IMR-90 (cell line): ENCODE measurements at regions not wholly inside any gene's neighbourhood (a gene's known extent, or its start where the extent isn't known, plus 50 kb on each side); places are given as distances from the start of the nearest gene placed in this dataset.

ENCODE experiments used
- ATAC-seq: fragments of 200-7000 bp; cut with Tn5 transposase; 2 replicates; pipeline ENCODE4 v1.9.1; 2020; ENCODE audit warnings: low read depth, mild to moderate bottlenecking, moderate library complexity
- BruUV-seq: library from RNA; stranded (reverse); fragments of 400-500 nt; replicated peaks from 2 replicates; lab custom pipeline; 2021; lab: Mats Ljungman, UMichigan
- CTCF ChIA-PET: fragments of 300-600 bp; formaldehyde crosslinking; extraction: SDS; loops from one replicate; lab custom pipeline; 2021; ENCODE audit warnings: antibody characterized with exemption; lab: Yijun Ruan, JAX
- POLR2A ChIA-PET: fragments of 300-600 bp; sonication (Branson Sonifier 250); formaldehyde crosslinking; loops from one replicate; lab custom pipeline; 2022; ENCODE audit warnings: antibody characterized with exemption; ENCODE audit not compliant: unreplicated experiment; lab: Charles Lee
- DNase-seq: peaks from one replicate; pipeline ENCODE4 v3.0.0; 2013
- H2AFZ ChIP-seq: replicated peaks from 2 replicates; pipeline ENCODE3; 2013; ENCODE audit warnings: low read length, mild to moderate bottlenecking; ENCODE audit not compliant: poor library complexity
- H2AK5ac ChIP-seq: 2 replicates; pipeline ENCODE4 v1.6.1; 2013; ENCODE audit warnings: low read depth, low read length, inconsistent platforms
- H2AK9ac ChIP-seq: replicated peaks from 2 replicates; pipeline ENCODE3; 2013; ENCODE audit warnings: mild to moderate bottlenecking, low read depth, low read length, moderate library complexity; ENCODE audit not compliant: poor library complexity
- H2BK120ac ChIP-seq: 2 replicates; pipeline ENCODE4 v1.6.1; 2013; ENCODE audit warnings: low read depth, low read length, inconsistent platforms
- H2BK15ac ChIP-seq: 3 replicates; pipeline ENCODE4 v1.6.1; 2013; ENCODE audit warnings: low read depth, low read length, inconsistent platforms
- H2BK20ac ChIP-seq: 2 replicates; pipeline ENCODE4 v1.6.1; 2013; ENCODE audit warnings: low read depth, mild to moderate bottlenecking, inconsistent platforms, low read length, moderate library complexity
- H2BK5ac ChIP-seq: 2 replicates; pipeline ENCODE4 v1.6.1; 2013; ENCODE audit warnings: mild to moderate bottlenecking, low read depth, low read length, inconsistent platforms; ENCODE audit not compliant: poor library complexity, severe bottlenecking
- H3K14ac ChIP-seq: replicated peaks from 2 replicates; pipeline ENCODE4 v1.6.1; 2013; ENCODE audit warnings: low read depth, low read length, inconsistent platforms
- H3K18ac ChIP-seq: 2 replicates; pipeline ENCODE4 v1.6.1; 2013; ENCODE audit warnings: low read depth, low read length, control low read depth
- H3K23ac ChIP-seq: 2 replicates; pipeline ENCODE4 v1.6.1; 2013; ENCODE audit warnings: low read depth, low read length, inconsistent platforms
- H3K27ac ChIP-seq: 2 replicates; pipeline ENCODE4 v1.5.1; 2013; ENCODE audit warnings: mild to moderate bottlenecking, control low read depth, low read length; ENCODE audit not compliant: insufficient read depth
- H3K27me3 ChIP-seq: 2 replicates; pipeline ENCODE4 v1.6.1; 2013; ENCODE audit warnings: low read length; ENCODE audit not compliant: control insufficient read depth, insufficient read depth
- H3K36me3 ChIP-seq: 2 replicates; pipeline ENCODE4 v1.6.1; 2013; ENCODE audit warnings: low read length, mixed read lengths; ENCODE audit not compliant: control insufficient read depth, insufficient read depth
- H3K4ac ChIP-seq: 2 replicates; pipeline ENCODE4 v1.6.1; 2013; ENCODE audit warnings: low read depth, low read length, inconsistent platforms
- H3K4me1 ChIP-seq: 2 replicates; pipeline ENCODE4 v1.6.1; 2013; ENCODE audit warnings: low read length, mixed read lengths; ENCODE audit not compliant: control insufficient read depth, insufficient read depth
- H3K4me2 ChIP-seq: 2 replicates; pipeline ENCODE4 v1.6.1; 2013; ENCODE audit warnings: low read depth, mild to moderate bottlenecking, control low read depth, low read length, moderate library complexity
- H3K4me3 ChIP-seq: 2 replicates; pipeline ENCODE4 v1.5.1; 2013; ENCODE audit warnings: low read depth, mild to moderate bottlenecking, control low read depth, low read length, moderate library complexity; ENCODE audit not compliant: insufficient read depth
- H3K56ac ChIP-seq: 2 replicates; pipeline ENCODE4 v1.6.1; 2013; ENCODE audit warnings: low read length, inconsistent platforms; ENCODE audit not compliant: insufficient read depth; ENCODE audit errors: extremely low read depth
- H3K79me1 ChIP-seq, 2 experiments: 2 replicates each; pipeline ENCODE4 v1.6.1; 2013; ENCODE audit warnings: low read length in 2 of 2, inconsistent platforms in 1 of 2, low read depth in 1 of 2
- H3K9ac ChIP-seq: 2 replicates; pipeline ENCODE4 v1.6.1; 2013; ENCODE audit warnings: low read depth, low read length, control low read depth
- H3K9me1 ChIP-seq: 2 replicates; pipeline ENCODE4 v1.6.1; 2013; ENCODE audit warnings: low read length, inconsistent platforms; ENCODE audit not compliant: insufficient read depth
- H3K9me3 ChIP-seq: 2 replicates; pipeline ENCODE4 v1.6.1; 2013; ENCODE audit warnings: low read length; ENCODE audit not compliant: control insufficient read depth, insufficient read depth
- H4K20me1 ChIP-seq: 2 replicates; pipeline ENCODE4 v1.6.1; 2013; ENCODE audit warnings: low read length, inconsistent platforms; ENCODE audit not compliant: insufficient read depth
- H4K5ac ChIP-seq: 2 replicates; pipeline ENCODE4 v1.6.1; 2013; ENCODE audit warnings: mild to moderate bottlenecking, low read depth, low read length, control low read depth
- H4K8ac ChIP-seq, 2 experiments: 2 replicates each; pipeline ENCODE4 v1.6.1; 2013; ENCODE audit warnings: low read depth in 2 of 2, low read length in 2 of 2, control low read depth in 1 of 2, inconsistent platforms in 1 of 2
- H4K91ac ChIP-seq: 2 replicates; pipeline ENCODE4 v1.6.1; 2013; ENCODE audit warnings: low read depth, low read length, inconsistent platforms; ENCODE audit not compliant: insufficient read depth
- BHLHE40 ChIP-seq: fragments of 150-350 bp; IDR thresholded peaks from 2 replicates; pipeline ENCODE4 v1.6.1; 2016; ENCODE audit warnings: mild to moderate bottlenecking, low read depth, low read length
- CEBPB ChIP-seq: IDR thresholded peaks from 2 replicates; pipeline ENCODE4 v1.6.1; 2012; ENCODE audit warnings: low read depth, low read length, improper control_type of control experiment
- CHD1 ChIP-seq: IDR thresholded peaks from 2 replicates; pipeline ENCODE4 v1.6.1; 2012; ENCODE audit warnings: low read depth, low read length, improper control_type of control experiment
- FOS ChIP-seq: fragments of 150-350 bp; IDR thresholded peaks from 2 replicates; pipeline ENCODE4 v1.6.1; 2016; ENCODE audit warnings: low read depth, low read length
- MAFK ChIP-seq: IDR thresholded peaks from 2 replicates; pipeline ENCODE4 v1.6.1; 2012; ENCODE audit warnings: low read depth, low read length, improper control_type of control experiment
- MXI1 ChIP-seq: IDR thresholded peaks from 2 replicates; pipeline ENCODE4 v1.6.1; 2012; ENCODE audit warnings: low read depth, mild to moderate bottlenecking, low read length, moderate library complexity, borderline replicate concordance
- NFE2L2 ChIP-seq: fragments of 150-350 bp; IDR thresholded peaks from 2 replicates; pipeline ENCODE4 v1.6.1; 2016; ENCODE audit warnings: low read depth, mild to moderate bottlenecking, low read length
- RAD21 ChIP-seq: IDR thresholded peaks from 2 replicates; pipeline ENCODE4 v1.6.1; 2012; ENCODE audit warnings: low read length, improper control_type of control experiment
- RFX5 ChIP-seq: IDR thresholded peaks from 2 replicates; pipeline ENCODE4 v1.8.0; 2012; ENCODE audit warnings: low read depth, mild to moderate bottlenecking, low read length, moderate library complexity
- SMC3 ChIP-seq: fragments of 150-350 bp; IDR thresholded peaks from 2 replicates; pipeline ENCODE4 v1.6.1; 2016; ENCODE audit warnings: low read depth, mild to moderate bottlenecking, antibody characterized with exemption, low read length, moderate library complexity
- WGBS, 2 experiments: methylation state at CpG; one replicate each; pipeline versions ENCODE4 v1.1.5 to v1.1.7; 2013; ENCODE audit warnings: missing lambda C conversion rate in 2 of 2; ENCODE audit not compliant: insufficient read length in 1 of 2; ENCODE audit errors: extremely low coverage in 2 of 2; 5-methylcytosine and 5-hydroxymethylcytosine counted together
- dilution Hi-C: fragments of 300-500 bp; cut with HindIII; formaldehyde crosslinking; loops from one replicate; pipeline ENCODE4 v1.14.3; 2018; ENCODE audit warnings: low sequenced_read_pairs; ENCODE audit not compliant: unreplicated experiment
- in situ Hi-C: fragments of 300-500 bp; cut with MboI; formaldehyde crosslinking; loops from 3 replicates; pipeline ENCODE4 v1.14.3; 2019; ENCODE audit warnings: low sequenced_read_pairs, inconsistent platforms, mixed read lengths
- intact Hi-C: fragments of 100-400 bp; cut with micrococcal nuclease; formaldehyde crosslinking; loops from 2 replicates; pipeline ENCODE4 v1.10.0; 2022
- TF ChIP-seq, protein P1 (sequence below): conservative IDR thresholded peaks from 2 replicates; pipeline ENCODE4 v1.5.1; 2012; ENCODE audit warnings: mild to moderate bottlenecking, low read depth, low read length, improper control_type of control experiment
- TF ChIP-seq, protein P2 (sequence below): fragments of 150-350 bp; IDR thresholded peaks from 2 replicates; pipeline ENCODE4 v1.6.1; 2017; ENCODE audit warnings: mild to moderate bottlenecking, antibody characterized with exemption, low read length, low read depth
- TF ChIP-seq, protein P3 (sequence below): fragments of 150-350 bp; IDR thresholded peaks from 2 replicates; pipeline ENCODE4 v1.6.1; 2016; ENCODE audit warnings: low read depth, mild to moderate bottlenecking, low read length, moderate library complexity, borderline replicate concordance

- Histone ChIP-seq H3K4me1 (no peaks in the 10 kb centered on the region), H3K4me2 (no peak overlapping the region), H2BK15ac (no peak overlapping the region), H3K56ac (no peak overlapping the region), H4K5ac (no peak overlapping the region), H3K79me1 (no peaks in the 10 kb centered on the region), H2BK5ac (no peak overlapping the region), H3K18ac (no peak overlapping the region), H2AK9ac (no peak overlapping the region), H3K36me3 (no peaks in the 10 kb centered on the region), H3K4me3 (no peak overlapping the region), H3K4ac (no peak overlapping the region), H2AFZ (no peak overlapping the region), H2BK120ac (no peak overlapping the region), H4K20me1 (no peaks in the 10 kb centered on the region), H2BK20ac (no peak overlapping the region), H3K14ac (no peak overlapping the region), H4K91ac (no peak overlapping the region), H3K9ac (no peak overlapping the region), H3K9me3 (no peaks in the 10 kb centered on the region), H3K27ac (no peak overlapping the region), H2AK5ac (no peak overlapping the region), H3K23ac (no peak overlapping the region), H3K9me1 (no peaks in the 10 kb centered on the region), H3K27me3 (no peaks in the 10 kb centered on the region), H4K8ac (no peak overlapping the region)
- TF ChIP-seq, protein P1, sequence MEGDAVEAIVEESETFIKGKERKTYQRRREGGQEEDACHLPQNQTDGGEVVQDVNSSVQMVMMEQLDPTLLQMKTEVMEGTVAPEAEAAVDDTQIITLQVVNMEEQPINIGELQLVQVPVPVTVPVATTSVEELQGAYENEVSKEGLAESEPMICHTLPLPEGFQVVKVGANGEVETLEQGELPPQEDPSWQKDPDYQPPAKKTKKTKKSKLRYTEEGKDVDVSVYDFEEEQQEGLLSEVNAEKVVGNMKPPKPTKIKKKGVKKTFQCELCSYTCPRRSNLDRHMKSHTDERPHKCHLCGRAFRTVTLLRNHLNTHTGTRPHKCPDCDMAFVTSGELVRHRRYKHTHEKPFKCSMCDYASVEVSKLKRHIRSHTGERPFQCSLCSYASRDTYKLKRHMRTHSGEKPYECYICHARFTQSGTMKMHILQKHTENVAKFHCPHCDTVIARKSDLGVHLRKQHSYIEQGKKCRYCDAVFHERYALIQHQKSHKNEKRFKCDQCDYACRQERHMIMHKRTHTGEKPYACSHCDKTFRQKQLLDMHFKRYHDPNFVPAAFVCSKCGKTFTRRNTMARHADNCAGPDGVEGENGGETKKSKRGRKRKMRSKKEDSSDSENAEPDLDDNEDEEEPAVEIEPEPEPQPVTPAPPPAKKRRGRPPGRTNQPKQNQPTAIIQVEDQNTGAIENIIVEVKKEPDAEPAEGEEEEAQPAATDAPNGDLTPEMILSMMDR: no peak
- TF ChIP-seq CHD1 (no peak), RAD21 (no peak), BHLHE40 (no peak), RFX5 (no peak), SMC3 (no peak), NFE2L2 (no peak), FOS (no peak), MXI1 (no peak), CEBPB (no peak), MAFK (no peak)
- TF ChIP-seq, protein P2, sequence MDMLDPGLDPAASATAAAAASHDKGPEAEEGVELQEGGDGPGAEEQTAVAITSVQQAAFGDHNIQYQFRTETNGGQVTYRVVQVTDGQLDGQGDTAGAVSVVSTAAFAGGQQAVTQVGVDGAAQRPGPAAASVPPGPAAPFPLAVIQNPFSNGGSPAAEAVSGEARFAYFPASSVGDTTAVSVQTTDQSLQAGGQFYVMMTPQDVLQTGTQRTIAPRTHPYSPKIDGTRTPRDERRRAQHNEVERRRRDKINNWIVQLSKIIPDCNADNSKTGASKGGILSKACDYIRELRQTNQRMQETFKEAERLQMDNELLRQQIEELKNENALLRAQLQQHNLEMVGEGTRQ: no peak
- TF ChIP-seq, protein P3, sequence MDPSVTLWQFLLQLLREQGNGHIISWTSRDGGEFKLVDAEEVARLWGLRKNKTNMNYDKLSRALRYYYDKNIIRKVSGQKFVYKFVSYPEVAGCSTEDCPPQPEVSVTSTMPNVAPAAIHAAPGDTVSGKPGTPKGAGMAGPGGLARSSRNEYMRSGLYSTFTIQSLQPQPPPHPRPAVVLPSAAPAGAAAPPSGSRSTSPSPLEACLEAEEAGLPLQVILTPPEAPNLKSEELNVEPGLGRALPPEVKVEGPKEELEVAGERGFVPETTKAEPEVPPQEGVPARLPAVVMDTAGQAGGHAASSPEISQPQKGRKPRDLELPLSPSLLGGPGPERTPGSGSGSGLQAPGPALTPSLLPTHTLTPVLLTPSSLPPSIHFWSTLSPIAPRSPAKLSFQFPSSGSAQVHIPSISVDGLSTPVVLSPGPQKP: no peak
- dilution Hi-C loops (no loop called here), in situ Hi-C loops (no loop called here), intact Hi-C loops (no loop called here)
- POLR2A ChIA-PET: no interaction called here
- BruUV-seq: no TSS peak
- no peak for ATAC-seq
- no peak for DNase-seq
- no CpG with 5 or more reads among the region's 2 CpGs for WGBS, 2 experiments
- CTCF ChIA-PET: no interaction called here
These were observed 1026.2 kb downstream of the PLOD2 start for GRCh38 chr3:145134738-145135137.
